Posterior vena cava (tissue), 2 donors: ENCODE measurements at regions not wholly inside any gene's neighbourhood (a gene's known extent, or its start where the extent isn't known, plus 50 kb on each side); places are given as distances from the start of the nearest gene placed in this dataset.
"Not testable (repeated sequence)": the region's sequence is repeated elsewhere in the genome, so short reads cannot be mapped to it uniquely, and the experiment has no call there.

Experiments
- DNase-seq: peaks from one replicate; pipeline ENCODE4 v3.0.0-alpha.2; 2020; ENCODE audit warnings: low spot score
- intact Hi-C, 2 donors: fragments of 100-400 bp; cut with DNase I; formaldehyde crosslinking; loops; one replicate each; pipeline versions ENCODE4 v1.14.1 to v1.14.2; 2022 to 2023
- donor health status: DM: yes; HTN: yes; CAD: no.
- donor health status: DM: yes; HTN: yes; CAD: no.

DNA sequence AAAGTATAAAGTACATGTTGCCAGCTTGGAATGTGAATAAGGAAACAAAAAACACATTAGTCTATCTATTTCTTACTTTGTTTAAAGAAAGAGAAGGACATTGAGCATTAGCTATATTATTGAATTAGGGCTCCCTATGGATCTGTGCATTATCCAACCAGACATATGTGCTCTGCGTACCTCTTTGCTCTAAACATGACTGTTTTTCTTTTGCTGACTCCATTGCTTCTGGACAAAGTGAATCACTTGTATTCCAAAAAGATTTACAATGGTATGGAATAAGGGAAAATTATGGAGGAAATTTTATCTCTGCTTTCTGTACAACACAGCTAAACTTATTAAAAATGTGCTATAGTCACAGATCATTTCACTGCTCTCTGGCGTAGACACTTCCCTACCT is 727.8 kb upstream of the LCORL start:
- no peak for DNase-seq
- intact Hi-C loops, result no loop called here

DNA sequence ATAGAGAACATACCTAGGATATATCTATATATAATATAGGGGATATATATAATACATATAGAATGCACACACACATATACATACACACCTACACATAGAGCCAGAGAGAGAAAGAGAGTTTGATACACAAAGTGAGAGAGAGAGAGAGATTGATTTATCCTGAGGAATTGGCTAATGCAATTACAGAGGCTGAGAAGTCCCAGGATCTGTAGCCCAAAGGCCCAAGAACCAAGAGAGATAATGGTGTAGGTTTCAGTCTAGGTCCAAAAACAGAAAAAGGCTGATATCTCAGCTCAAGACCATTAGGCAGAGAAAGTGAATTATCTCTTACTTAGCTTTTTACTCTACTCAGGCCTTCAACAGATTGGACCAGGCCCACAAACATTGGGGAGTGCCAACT is 715.0 kb upstream of the LCORL start:
- no peak for DNase-seq
- intact Hi-C loops, result no loop called here

DNA sequence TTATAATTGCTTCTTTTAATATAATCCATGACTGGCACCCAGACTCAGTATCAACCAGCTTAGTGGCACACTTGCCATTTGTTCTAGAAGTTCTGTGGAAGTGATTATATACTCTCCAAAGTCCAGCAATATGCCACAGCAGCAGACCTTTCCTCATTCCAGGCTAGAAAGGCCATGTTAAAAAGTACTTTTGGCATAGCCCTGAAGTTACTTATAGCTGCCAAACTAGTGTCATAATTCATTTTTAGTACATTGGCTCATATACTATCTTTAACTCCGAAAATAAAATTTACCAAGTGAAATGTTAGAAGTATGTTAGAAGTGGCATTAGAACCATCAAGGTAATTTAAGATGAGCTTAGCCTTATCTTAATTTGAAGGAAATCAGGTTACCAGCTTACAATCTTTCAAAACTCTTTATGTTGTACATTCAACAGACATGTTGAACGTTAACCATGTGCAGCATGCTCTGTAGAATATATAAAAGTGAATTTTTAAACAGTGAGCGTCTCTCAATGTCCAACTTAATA is 714.2 kb upstream of the LCORL start:
- intact Hi-C loops, result no loop called here
- no peak for DNase-seq

DNA sequence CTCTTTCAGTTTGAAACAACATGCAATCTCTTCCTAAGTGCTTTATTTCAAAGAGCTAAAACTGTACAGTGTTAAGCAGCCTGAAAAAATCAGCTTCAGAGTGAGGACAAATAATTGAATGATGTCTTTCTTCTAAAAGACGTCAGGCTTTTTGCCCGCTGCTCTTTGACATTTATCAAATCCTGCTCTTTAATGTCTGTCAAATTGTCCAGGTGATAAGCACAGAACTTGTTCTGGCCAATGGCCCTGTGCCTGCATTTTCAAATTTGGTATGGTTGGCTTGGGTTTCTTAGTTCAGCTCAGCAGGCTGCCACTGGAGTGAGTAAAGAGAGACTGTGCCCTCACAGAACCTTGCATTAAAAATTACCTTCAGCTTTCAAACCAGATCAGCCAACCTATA is 712.9 kb upstream of the LCORL start:
- no peak for DNase-seq
- intact Hi-C loops, result no loop called here

DNA sequence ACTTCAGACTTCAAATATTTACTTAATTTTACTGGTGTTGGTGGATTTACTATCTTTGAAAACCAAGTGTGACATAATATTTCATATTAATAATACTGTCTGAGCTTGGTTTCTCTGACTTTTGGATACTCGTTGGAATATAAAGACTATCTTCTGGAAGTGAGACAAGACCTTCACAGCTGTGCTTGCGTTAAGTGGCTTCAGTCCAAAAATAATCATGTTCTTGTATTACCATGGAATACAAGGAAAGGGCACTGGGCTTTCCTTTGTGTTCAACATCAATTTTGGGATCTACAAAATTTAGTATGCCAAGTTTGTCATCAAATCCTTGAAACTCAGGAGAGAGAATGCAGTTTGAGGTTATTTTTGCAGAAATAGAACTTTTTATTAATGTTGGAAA is 712.4 kb upstream of the LCORL start:
- DNase-seq, result no peak
- intact Hi-C loops, result no loop called here

DNA sequence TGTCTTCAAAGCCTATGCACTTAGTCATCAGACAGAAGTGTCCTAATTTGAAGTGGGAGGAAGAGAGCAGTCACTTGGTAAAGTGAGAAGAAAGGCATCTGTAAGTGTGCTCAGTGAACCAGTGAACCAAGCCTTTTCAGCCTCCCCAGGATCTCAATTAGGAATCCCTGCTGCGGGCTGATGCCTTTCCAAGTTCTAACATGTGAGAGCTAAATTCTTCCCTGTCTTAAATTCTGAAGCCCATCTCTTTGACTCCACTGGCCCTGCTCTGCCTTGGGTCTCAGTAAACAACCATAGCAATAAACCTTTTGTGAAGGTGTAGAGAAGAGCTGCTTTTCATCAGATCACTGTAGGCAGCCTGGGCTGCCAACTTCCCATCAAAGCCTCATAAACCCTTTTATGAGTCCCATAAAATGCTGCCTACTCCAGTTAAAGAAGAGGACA is 701.2 kb upstream of the LCORL start:
- DNase-seq, result no peak
- intact Hi-C loops, result no loop called here

DNA sequence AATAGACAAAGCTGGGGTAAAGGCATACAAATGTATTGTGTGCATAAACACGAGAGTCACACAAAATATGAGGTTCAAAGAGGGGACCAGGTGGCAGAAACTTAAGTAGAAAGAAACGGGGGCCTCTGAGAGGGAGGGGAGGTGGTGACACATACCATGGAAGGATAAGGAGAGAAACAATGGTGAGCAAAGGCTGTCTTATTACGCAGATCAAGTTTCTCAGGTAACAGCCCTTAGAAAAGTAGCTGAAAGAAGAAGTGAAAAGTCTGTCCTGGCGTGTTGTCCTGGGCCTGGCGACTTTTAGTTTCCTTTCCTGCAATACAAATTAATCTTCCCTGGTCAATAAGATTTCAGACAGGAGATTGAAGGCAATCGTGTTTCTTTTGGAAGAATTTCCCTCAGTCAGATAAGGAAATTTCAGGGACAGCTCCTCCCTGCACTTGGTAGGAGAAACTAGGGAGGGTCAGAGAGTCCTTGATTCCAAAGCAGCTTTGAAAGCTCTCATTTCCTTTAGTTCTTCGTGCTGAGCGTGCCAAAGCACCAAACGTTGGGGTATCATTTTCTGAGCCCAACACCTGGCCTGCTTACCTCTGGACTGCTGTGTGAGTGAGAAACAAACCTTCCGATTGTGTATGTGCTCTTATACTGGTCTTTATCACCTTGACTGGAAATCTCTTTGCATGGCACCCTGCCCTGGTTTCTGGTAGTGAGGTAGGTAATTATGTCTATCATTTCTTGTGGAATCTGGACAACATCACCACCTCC is 676.7 kb upstream of the LCORL start:
- intact Hi-C loops, result no loop called here
- DNase-seq, result no peak

DNA sequence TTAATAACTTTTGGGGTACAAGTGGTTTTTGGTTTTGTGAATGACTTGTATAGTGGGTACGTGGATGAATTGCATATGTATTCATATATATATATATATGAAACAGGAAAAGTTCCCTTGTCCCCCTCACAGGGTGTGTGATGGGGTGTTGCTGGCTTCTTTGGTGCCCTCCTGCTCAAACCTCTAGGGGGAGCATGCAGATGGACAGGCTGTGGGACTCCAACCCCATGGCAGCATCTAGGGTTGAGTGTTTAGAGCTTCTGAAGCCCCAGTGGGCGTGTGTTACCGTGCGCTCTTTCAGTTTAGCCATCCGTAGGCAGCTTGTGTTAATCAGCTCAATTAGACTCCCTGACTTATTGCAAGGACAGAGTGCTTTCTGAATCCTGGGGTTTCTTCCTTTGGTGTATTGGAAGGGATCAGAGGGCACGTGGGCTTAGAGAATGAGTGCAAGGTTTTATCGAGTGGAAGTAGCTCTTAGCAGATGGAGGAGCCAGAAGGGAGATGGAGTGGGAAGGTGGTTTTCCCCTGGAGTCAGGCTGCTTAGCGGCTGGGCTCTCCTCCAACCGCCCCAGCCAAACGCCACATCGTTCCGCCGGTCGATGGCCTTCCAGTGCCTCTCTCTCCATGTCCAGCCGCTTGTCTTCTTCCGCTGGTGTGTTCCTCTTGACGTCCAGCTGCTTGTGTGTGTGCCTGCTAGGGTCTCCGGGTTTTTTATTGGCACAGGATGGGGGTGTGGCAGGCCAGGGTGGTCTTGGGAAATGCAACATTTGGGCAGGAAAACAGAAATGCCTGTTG is 674.4 kb upstream of the LCORL start:
- intact Hi-C loops, result no loop called here
- no peak for DNase-seq

DNA sequence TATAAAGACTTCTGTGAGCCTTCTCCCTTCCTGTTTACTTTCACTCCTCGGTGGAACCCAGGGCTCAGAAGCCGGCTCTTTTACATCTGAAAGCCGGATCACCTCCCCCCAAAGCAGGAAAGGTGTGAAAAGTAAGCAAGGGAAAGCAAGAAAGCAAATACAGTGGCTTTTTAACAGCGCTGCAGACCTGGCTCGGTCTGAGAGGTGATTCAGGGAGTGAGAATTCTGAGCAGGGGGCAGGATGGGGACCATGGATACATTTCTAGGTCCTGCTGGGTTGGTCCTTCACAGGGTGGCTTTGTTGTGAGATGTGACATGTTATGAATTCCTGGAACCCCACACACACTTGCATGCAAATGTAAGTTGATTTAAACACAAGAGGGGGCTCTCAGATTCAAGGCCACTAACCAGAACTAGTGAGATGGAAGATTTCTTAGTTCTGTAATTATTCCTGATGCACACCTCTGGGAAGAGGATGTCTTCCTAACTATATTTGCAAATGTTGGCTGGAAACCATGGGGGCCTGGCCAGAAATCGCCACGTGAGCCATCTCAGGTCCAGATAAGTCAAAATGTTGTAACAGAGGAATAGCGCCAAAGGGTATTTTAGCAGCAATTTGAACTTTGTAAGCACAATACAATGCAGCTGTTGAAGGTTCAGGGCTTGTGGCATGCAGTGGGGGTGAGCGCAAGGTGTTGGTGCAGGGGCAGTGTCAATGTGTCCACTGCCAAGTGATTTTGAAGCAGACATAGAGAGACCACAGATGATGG is 670.1 kb upstream of the LCORL start:
- intact Hi-C loops, result no loop called here
- no peak for DNase-seq

DNA sequence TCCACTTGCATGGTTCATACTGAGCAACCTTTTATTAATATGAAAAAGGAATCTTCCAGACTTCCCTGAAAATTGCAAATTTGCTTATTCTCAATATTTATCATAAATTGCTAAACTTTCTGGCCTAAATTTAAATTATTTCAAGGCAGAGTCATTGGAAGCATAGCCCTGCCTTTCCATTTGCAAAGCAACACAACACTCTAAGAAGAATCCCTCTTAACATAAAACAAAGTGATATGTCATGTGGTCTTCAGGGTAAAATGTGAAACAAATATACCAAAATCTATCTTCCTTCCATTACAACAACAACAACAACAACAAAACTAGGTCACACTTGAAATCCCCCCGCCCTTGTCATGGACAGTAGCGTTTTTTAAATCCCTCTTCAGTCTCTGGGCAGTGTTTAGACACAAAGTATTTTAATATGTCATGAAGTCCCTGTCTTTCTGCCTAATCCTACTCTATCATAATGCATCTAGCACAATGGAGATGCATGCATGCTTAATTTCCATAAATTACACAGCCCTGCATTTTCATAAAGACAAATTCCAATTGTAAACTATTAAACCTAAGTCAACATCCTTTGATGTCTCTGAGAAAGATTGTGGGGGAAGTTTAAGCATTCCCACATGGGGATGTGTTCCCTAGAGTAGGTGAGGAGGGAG is 668.9 kb upstream of the LCORL start:
- DNase-seq, result no peak
- intact Hi-C loops, result no loop called here

DNA sequence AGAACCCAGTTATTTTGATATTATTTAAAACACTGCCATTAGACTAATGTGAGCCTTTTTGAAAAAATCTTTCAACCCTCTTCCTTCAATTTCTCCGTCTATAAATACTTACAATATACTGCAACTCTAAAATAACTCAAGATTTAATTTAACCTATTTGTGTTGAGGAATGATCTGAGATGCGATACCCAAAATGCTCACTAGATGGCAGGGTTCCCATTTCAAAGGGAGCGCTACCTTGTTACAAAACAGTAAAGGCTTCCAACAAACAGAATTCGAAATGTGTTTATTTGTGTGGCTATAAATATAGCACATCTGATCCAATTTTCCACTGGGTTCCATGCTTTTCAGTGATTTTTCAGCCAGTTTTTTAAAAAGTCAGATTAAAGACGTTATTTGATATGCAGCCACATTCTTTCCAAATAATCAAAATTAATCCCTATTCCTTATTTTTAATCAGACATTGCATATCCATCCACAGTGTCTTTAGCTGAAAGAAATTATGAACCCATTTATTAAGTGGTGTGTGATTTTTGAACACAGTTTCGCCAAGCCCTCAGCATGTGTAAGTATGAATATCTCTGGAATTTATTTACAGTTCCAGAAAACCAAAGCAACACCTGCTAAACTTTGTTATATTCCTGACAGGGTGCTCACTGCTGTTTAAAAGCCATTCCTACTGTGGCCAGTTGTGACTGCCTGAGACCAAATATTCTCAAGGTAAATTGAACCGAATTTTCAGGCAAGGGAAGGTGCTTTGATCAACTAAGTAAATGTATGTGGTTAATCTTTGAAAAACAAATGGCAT is 668.0 kb upstream of the LCORL start:
- intact Hi-C loops, result loop anchor here in 1 of 2 donors (5.0 kb wide), 1 partner anchor 1853 kb away; no protein-coding TSS in a partner anchor
- DNase-seq, result no peak

DNA sequence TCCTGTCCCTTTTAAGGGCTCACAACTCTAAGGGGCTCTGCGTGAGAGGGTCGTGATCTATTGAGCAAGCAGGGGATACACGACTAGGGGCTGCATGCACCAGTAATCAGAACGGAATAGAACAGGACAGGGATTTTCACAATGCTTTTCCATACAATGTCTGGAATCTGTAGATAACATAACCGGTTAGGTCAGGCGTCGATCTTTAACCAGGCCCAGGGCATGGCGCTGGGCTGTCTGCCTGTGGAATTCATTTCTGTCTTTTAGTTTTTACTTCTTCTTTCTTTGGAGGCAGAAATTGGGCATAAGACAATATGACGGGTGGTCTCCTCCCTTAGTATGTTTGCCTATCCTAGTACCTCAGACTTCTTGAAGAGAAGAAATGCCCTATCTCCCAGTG is 666.8 kb upstream of the LCORL start:
- not testable (repeated sequence) for DNase-seq

DNA sequence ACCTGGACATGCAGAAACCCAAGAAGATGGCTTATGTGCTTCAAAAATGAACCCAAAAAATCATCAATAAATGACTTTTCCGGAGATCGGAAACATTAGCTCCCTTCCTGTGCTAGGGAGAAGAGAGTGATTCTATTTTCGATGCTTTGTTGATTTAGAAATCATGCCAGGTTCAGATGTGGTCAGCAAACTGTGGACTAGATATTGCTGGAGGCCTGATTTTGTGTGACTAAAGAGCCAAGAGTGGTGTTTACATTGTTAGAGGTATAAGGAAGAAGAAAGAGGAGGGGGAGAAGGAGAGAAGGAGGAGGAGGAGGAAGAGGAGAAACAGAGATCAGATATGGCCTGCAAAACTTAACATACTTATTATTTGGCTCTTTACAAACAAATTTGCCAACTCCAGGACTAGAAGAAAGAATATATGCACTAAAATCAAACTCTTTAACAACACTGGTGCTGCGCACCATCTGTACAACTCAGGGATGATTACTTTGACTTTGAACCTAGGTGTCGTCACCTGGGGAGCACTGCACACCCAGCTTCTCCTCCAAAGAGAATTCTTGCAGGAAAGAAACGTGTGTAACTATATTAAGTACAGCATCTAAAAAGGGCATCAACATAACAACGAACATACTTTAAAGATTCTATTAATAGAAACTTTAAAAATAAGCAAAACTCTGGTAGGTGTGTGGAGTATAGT is 664.9 kb upstream of the LCORL start:
- no peak for DNase-seq
- intact Hi-C loops, result loop anchor here in 1 of 2 donors (5.0 kb wide), 1 partner anchor 1856 kb away; no protein-coding TSS in a partner anchor

More for the DNA sequence above, 666.8 kb upstream of the LCORL start:
- intact Hi-C loops, result loop anchor here in 1 of 2 donors (5.0 kb wide), 1 partner anchor 1854 kb away; no protein-coding TSS in a partner anchor

DNA sequence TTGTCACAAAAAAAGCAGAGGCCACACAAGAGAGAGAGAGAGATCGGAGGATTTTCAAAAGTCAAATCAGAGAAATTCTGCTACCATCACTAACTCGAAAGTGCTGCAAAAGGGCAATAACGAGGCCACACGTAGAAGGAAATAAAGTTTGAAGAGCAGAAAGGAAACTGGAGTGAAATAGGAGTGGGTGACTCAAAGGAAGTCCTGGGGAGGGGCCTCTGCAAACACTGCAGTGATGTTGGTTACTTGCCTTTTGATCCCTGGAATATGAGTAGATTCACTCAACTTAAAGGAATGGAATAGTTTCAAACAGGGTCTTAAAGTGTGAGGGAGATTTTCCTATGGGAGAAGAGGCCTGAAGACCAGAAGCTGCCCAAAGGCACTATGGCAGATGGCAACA is 663.4 kb upstream of the LCORL start:
- DNase-seq, result no peak
- intact Hi-C loops, result loop anchor here in 1 of 2 donors (5.0 kb wide), 1 partner anchor 1857 kb away; no protein-coding TSS in a partner anchor

DNA sequence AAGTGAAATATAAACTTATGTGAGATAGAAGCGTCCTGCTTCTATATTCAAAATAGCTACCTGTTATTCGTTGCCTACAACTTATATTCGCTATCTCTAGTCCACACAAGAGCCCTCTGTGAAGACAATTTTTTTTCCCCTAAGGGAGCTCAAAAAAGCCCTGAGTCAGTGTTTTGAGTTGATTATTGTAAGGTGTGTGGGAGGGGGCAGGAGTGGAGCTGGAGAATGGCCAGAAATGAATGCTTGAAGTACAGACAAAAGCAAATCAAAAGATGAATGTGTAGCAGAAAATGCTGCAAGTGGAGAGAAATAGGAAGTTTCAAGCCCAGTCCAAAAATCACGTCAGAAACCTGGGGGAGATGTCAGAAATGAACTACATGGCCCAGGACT is 655.0 kb upstream of the LCORL start:
- DNase-seq, result no peak
- intact Hi-C loops, result no loop called here

DNA sequence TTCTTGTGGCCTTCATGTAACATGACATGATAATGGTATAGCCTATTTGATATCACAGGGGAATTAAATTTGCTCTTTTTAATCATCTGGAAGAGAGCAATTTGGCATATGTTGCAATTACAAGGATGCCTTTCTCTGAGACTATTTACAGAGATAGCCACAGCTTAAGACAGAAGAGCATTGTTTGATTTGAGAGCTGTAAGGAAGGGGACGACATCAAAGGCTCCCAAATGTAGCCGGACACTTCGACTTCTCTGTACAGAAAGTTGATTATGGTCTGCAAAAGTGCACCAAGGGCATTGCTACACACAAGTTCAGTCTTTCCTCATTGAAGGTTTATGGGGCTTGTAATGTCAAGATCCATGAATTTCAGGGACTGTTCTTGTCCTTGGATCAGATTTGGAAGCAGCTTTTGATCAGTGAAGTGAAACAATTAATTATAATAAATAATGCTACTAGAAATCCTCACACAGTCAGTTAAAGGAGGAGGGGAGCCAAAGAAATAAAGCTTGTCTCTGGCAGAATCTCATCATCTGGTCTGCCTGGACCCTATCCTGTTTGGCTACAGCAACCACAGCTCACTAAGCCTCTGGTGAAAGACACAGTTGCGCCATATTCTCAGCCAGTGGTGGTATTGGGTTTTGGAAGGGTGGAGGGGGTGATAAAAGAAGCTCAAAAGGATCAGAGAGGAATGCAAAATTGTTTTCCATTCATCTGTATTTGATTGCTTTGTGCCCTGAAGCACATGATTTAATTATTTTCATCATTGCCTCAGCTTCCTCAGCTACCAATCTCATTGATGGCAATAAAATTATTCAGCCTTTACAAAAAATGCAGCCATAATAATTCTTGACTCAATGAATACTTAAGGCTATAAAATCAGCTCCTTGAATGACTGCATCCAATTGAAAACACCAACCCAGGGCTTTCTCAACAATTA is 654.3 kb upstream of the LCORL start:
- intact Hi-C loops, result no loop called here
- no peak for DNase-seq

DNA sequence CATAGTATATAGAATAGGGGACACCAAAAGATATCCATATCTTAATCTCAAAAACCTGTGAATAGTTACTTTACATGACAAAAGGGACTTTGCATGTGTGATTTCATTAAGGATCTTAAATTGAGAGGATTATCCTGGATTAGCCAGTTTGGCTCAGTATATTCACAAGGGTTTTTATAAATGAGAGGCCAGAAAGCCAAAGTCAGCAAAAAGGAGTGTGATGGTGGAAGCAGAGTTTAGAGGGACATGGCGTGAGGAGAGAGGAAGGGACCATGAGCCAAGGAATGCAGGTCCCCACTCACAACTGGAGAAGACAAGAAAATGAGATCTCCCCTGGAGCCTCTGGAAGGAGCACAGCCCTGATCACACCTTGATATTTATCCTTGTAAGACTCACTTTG is 648.5 kb upstream of the LCORL start:
- DNase-seq, result no peak
- intact Hi-C loops, result no loop called here
